ENCODE measurements at regions not wholly inside any gene's neighbourhood (a gene's known extent, or its start where the extent isn't known, plus 50 kb on each side); places are given as distances from the start of the nearest gene placed in this dataset.
A peak's percentile ranks its signal among the peaks of the same experiment; 100 is the strongest.

- H3K27ac ChIP-seq (ENCODE audit: low read length): no peak overlapping the region
- H3K4me3 ChIP-seq (ENCODE audit: low read length): no peak overlapping the region
- H3K9me3 ChIP-seq (ENCODE audit: control insufficient read depth, insufficient read depth, low read length): no peaks in the 10 kb centered on the region
- no CpG with 5 or more reads among the region's 4 CpGs for WGBS (ENCODE audit: insufficient coverage, insufficient read length)
- peak; percentile 41 for DNase-seq (ENCODE audit: low read depth, low spot score)
- H3K36me3 ChIP-seq (ENCODE audit: control insufficient read depth, insufficient read depth, low read length): no peaks in the 10 kb centered on the region
- no peaks in the 10 kb centered on the region for H3K27me3 ChIP-seq (ENCODE audit: control insufficient read depth, insufficient read depth, low read length)
- H3K4me1 ChIP-seq (ENCODE audit: control insufficient read depth, insufficient read depth, low read length): no peaks in the 10 kb centered on the region
These were observed 104.6 kb upstream of the FAM174A start for GRCh38 chr5:100430268-100431195.

GRCh38 chr5:100424787-100425186 is 110.4 kb upstream of the FAM174A start:
- no CpG with 5 or more reads among the region's 4 CpGs for WGBS (ENCODE audit: insufficient coverage, insufficient read length)
- no peak overlapping the region for H3K27ac ChIP-seq (ENCODE audit: low read length)
- peaks cover 2% of the 10 kb centered on the region; the same call in 1 of the 2 replicates for H3K9me3 ChIP-seq (ENCODE audit: control insufficient read depth, insufficient read depth, low read length)
- DNase-seq (ENCODE audit: low read depth, low spot score): no peak
- no peaks in the 10 kb centered on the region for H3K27me3 ChIP-seq (ENCODE audit: control insufficient read depth, insufficient read depth, low read length)
- no peak overlapping the region for H3K4me3 ChIP-seq (ENCODE audit: low read length)
- H3K36me3 ChIP-seq (ENCODE audit: control insufficient read depth, insufficient read depth, low read length): no peaks in the 10 kb centered on the region
- H3K4me1 ChIP-seq (ENCODE audit: control insufficient read depth, insufficient read depth, low read length): no peaks in the 10 kb centered on the region

- DNase-seq (ENCODE audit: low read depth, low spot score): no peak
- Histone ChIP-seq H3K27ac (ENCODE audit: low read length) (no peak overlapping the region), H3K27me3 (ENCODE audit: control insufficient read depth, insufficient read depth, low read length) (no peaks in the 10 kb centered on the region), H3K36me3 (ENCODE audit: control insufficient read depth, insufficient read depth, low read length) (no peaks in the 10 kb centered on the region), H3K9me3 (ENCODE audit: control insufficient read depth, insufficient read depth, low read length) (peaks cover 2% of the 10 kb centered on the region; the same call in 1 of the 2 replicates), H3K4me3 (ENCODE audit: low read length) (no peak overlapping the region), H3K4me1 (ENCODE audit: control insufficient read depth, insufficient read depth, low read length) (no peaks in the 10 kb centered on the region)
- no CpG with 5 or more reads among the region's 4 CpGs for WGBS (ENCODE audit: insufficient coverage, insufficient read length)
These were observed 111.2 kb upstream of the FAM174A start for GRCh38 chr5:100424017-100424416.

- Histone ChIP-seq H3K9me3 (ENCODE audit: control insufficient read depth, insufficient read depth, low read length) (peaks cover 2% of the 10 kb centered on the region; the same call in 1 of the 2 replicates), H3K27ac (ENCODE audit: low read length) (no peak overlapping the region), H3K36me3 (ENCODE audit: control insufficient read depth, insufficient read depth, low read length) (no peaks in the 10 kb centered on the region), H3K27me3 (ENCODE audit: control insufficient read depth, insufficient read depth, low read length) (no peaks in the 10 kb centered on the region), H3K4me1 (ENCODE audit: control insufficient read depth, insufficient read depth, low read length) (no peaks in the 10 kb centered on the region), H3K4me3 (ENCODE audit: low read length) (no peak overlapping the region)
- WGBS (ENCODE audit: insufficient coverage, insufficient read length): no CpG with 5 or more reads among the region's 5 CpGs
- no peak for DNase-seq (ENCODE audit: low read depth, low spot score)
These were observed 111.8 kb upstream of the FAM174A start for GRCh38 chr5:100423330-100423729.

GRCh38 chr5:100421360-100421759 is 113.8 kb upstream of the FAM174A start:
- Histone ChIP-seq H3K4me1 (ENCODE audit: control insufficient read depth, insufficient read depth, low read length) (no peaks in the 10 kb centered on the region), H3K27ac (ENCODE audit: low read length) (no peak overlapping the region), H3K36me3 (ENCODE audit: control insufficient read depth, insufficient read depth, low read length) (no peaks in the 10 kb centered on the region), H3K9me3 (ENCODE audit: control insufficient read depth, insufficient read depth, low read length) (peaks cover 2% of the 10 kb centered on the region; the same call in 1 of the 2 replicates), H3K4me3 (ENCODE audit: low read length) (no peak overlapping the region), H3K27me3 (ENCODE audit: control insufficient read depth, insufficient read depth, low read length) (no peaks in the 10 kb centered on the region)
- no peak for DNase-seq (ENCODE audit: low read depth, low spot score)

GRCh38 chr5:100418231-100418630 is 116.9 kb upstream of the FAM174A start:
- no peaks in the 10 kb centered on the region for H3K9me3 ChIP-seq (ENCODE audit: control insufficient read depth, insufficient read depth, low read length)
- no peak for DNase-seq (ENCODE audit: low read depth, low spot score)
- no peaks in the 10 kb centered on the region for H3K4me1 ChIP-seq (ENCODE audit: control insufficient read depth, insufficient read depth, low read length)
- no peaks in the 10 kb centered on the region for H3K27me3 ChIP-seq (ENCODE audit: control insufficient read depth, insufficient read depth, low read length)
- no peaks in the 10 kb centered on the region for H3K36me3 ChIP-seq (ENCODE audit: control insufficient read depth, insufficient read depth, low read length)
- H3K4me3 ChIP-seq (ENCODE audit: low read length): no peak overlapping the region
- no CpG with 5 or more reads among the region's 1 CpG for WGBS (ENCODE audit: insufficient coverage, insufficient read length)
- H3K27ac ChIP-seq (ENCODE audit: low read length): no peak overlapping the region

- H3K27me3 ChIP-seq (ENCODE audit: control insufficient read depth, insufficient read depth, low read length): no peaks in the 10 kb centered on the region
- H3K9me3 ChIP-seq (ENCODE audit: control insufficient read depth, insufficient read depth, low read length): no peaks in the 10 kb centered on the region
- H3K36me3 ChIP-seq (ENCODE audit: control insufficient read depth, insufficient read depth, low read length): no peaks in the 10 kb centered on the region
- H3K4me3 ChIP-seq (ENCODE audit: low read length): no peak overlapping the region
- no peak overlapping the region for H3K27ac ChIP-seq (ENCODE audit: low read length)
- no CpG with 5 or more reads among the region's 3 CpGs for WGBS (ENCODE audit: insufficient coverage, insufficient read length)
- H3K4me1 ChIP-seq (ENCODE audit: control insufficient read depth, insufficient read depth, low read length): no peaks in the 10 kb centered on the region
- no peak for DNase-seq (ENCODE audit: low read depth, low spot score)
These were observed 125.5 kb upstream of the FAM174A start for GRCh38 chr5:100409660-100410151.

- H3K4me3 ChIP-seq (ENCODE audit: low read length): no peak overlapping the region
- H3K27ac ChIP-seq (ENCODE audit: low read length): no peak overlapping the region
- no peaks in the 10 kb centered on the region for H3K9me3 ChIP-seq (ENCODE audit: control insufficient read depth, insufficient read depth, low read length)
- no peaks in the 10 kb centered on the region for H3K36me3 ChIP-seq (ENCODE audit: control insufficient read depth, insufficient read depth, low read length)
- no peaks in the 10 kb centered on the region for H3K4me1 ChIP-seq (ENCODE audit: control insufficient read depth, insufficient read depth, low read length)
- no peak for DNase-seq (ENCODE audit: low read depth, low spot score)
- no CpG with 5 or more reads among the region's 3 CpGs for WGBS (ENCODE audit: insufficient coverage, insufficient read length)
- no peaks in the 10 kb centered on the region for H3K27me3 ChIP-seq (ENCODE audit: control insufficient read depth, insufficient read depth, low read length)
These were observed 128.1 kb upstream of the FAM174A start for GRCh38 chr5:100407053-100407452.

GRCh38 chr5:100406640-100407039 is 128.5 kb upstream of the FAM174A start:
- Histone ChIP-seq H3K27me3 (ENCODE audit: control insufficient read depth, insufficient read depth, low read length) (no peaks in the 10 kb centered on the region), H3K4me3 (ENCODE audit: low read length) (no peak overlapping the region), H3K36me3 (ENCODE audit: control insufficient read depth, insufficient read depth, low read length) (no peaks in the 10 kb centered on the region), H3K9me3 (ENCODE audit: control insufficient read depth, insufficient read depth, low read length) (no peaks in the 10 kb centered on the region), H3K4me1 (ENCODE audit: control insufficient read depth, insufficient read depth, low read length) (no peaks in the 10 kb centered on the region), H3K27ac (ENCODE audit: low read length) (no peak overlapping the region)
- no peak for DNase-seq (ENCODE audit: low read depth, low spot score)
- no CpG with 5 or more reads among the region's 2 CpGs for whole genome bisulfite sequencing (ENCODE audit: insufficient coverage, insufficient read length)

- Histone ChIP-seq H3K4me3 (ENCODE audit: low read length) (no peak overlapping the region), H3K9me3 (ENCODE audit: control insufficient read depth, insufficient read depth, low read length) (no peaks in the 10 kb centered on the region), H3K36me3 (ENCODE audit: control insufficient read depth, insufficient read depth, low read length) (no peaks in the 10 kb centered on the region), H3K27me3 (ENCODE audit: control insufficient read depth, insufficient read depth, low read length) (no peaks in the 10 kb centered on the region), H3K27ac (ENCODE audit: low read length) (no peak overlapping the region), H3K4me1 (ENCODE audit: control insufficient read depth, insufficient read depth, low read length) (no peaks in the 10 kb centered on the region)
- DNase-seq (ENCODE audit: low read depth, low spot score): no peak
- WGBS (ENCODE audit: insufficient coverage, insufficient read length): no CpG with 5 or more reads among the region's 5 CpGs
These were observed 133.1 kb upstream of the FAM174A start for GRCh38 chr5:100402071-100402470.

GRCh38 chr5:100401149-100401548 is 134.0 kb upstream of the FAM174A start:
- Histone ChIP-seq H3K36me3 (ENCODE audit: control insufficient read depth, insufficient read depth, low read length) (no peaks in the 10 kb centered on the region), H3K4me1 (ENCODE audit: control insufficient read depth, insufficient read depth, low read length) (no peaks in the 10 kb centered on the region), H3K27ac (ENCODE audit: low read length) (no peak overlapping the region), H3K4me3 (ENCODE audit: low read length) (no peak overlapping the region), H3K9me3 (ENCODE audit: control insufficient read depth, insufficient read depth, low read length) (no peaks in the 10 kb centered on the region), H3K27me3 (ENCODE audit: control insufficient read depth, insufficient read depth, low read length) (no peaks in the 10 kb centered on the region)
- DNase-seq (ENCODE audit: low read depth, low spot score): no peak
